ENCODE measurements at regions not wholly inside any gene's neighbourhood (a gene's known extent, or its start where the extent isn't known, plus 50 kb on each side); places are given as distances from the start of the nearest gene placed in this dataset.
"Not testable (repeated sequence)": the region's sequence is repeated elsewhere in the genome, so short reads cannot be mapped to it uniquely, and the experiment has no call there.

DNA sequence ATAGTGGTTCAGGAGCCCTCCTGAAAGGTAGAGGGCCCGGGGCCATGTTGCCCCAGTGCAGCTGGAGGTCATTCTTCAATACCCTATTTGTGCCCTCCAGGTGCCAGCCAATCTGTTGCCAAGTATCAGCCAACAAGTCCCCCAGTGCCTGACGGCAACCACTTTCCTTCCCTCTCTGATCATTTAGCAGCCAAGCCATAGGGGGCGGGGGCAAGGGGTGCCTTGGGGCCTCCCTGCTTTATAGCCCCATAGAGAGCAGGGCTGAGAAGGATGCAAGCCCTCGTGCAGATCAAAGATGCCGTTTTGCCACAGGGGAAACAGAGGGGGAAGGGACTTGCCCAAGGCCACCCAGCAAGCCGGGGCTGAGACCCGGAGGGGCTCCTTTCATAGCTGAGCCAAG is 149.0 kb upstream of the CHST15 start:
- in situ Hi-C loops (cut with HindIII; ENCODE audit: low pct_unique_long_range_greater_than_20kb, low sequenced_read_pairs), result no loop called here
- DNase-seq (ENCODE audit: low read depth), result no peak

DNA sequence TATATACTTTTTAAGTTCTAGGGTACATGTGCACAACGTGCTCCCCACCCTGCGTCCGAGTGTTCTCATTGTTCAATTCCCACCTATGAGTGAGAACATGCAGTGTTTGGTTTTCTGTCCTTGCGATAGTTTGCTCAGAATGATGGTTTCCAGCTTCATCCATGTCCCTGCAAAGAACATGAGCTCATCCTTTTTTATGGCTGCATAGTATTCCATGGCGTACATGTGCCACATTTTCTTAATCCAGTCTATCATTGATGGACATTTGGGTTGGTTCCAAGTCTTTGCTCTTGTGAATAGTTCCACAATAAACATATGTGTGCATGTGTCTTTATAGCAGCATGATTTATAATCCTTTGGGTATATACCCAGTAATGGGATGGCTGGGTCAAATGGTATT is 148.1 kb upstream of the CHST15 start:
- in situ Hi-C loops (cut with HindIII; ENCODE audit: low pct_unique_long_range_greater_than_20kb, low sequenced_read_pairs), result not testable (repeated sequence)

DNA sequence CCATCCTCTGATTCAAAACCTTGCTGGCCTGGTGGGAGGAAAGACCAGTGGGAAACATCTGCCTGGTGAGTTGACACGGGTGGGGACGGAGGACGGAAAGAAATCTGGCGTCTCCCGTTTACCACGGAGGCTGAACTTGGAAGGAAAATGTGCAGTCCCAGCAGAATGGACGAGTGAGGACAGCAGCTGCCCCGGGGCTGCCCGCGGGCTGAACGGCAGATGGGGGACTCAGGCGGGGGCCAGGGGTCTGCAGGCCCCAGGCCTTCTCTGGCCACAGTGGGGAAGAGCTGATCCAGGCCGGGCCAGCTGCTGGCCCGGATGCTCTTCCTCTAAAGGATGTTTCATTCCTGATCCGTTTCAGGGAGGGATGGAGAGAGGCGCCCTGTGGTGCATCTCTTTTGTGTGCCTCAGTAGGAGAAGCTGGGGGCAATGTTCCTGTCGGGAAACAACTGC is 147.5 kb upstream of the CHST15 start:
- no peak for DNase-seq (ENCODE audit: low read depth)
- in situ Hi-C loops (cut with HindIII; ENCODE audit: low pct_unique_long_range_greater_than_20kb, low sequenced_read_pairs), result no loop called here

More for the DNA sequence above, 148.1 kb upstream of the CHST15 start:
- DNase-seq (ENCODE audit: low read depth), result not testable (repeated sequence)

DNA sequence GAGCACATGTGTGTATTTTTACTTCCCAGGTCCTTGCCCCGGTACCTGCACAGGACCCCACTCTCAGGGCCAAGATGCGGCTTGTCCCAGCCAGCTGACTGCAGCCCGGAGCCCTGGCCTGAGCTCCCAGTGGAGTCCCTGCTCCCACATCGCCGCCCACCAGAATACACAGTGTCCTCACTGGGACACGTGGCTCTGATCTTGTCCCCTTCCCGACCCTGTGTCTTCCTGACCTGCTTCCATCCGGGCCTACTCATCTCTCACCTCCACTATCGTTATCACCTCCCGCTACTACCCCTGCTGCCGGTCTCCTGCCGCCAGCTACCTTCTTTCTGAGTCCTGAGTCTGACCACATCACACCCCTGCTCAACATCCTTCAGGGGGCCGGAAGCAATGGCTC is 146.3 kb upstream of the CHST15 start:
- in situ Hi-C loops (cut with HindIII; ENCODE audit: low pct_unique_long_range_greater_than_20kb, low sequenced_read_pairs), result no loop called here
- no peak for DNase-seq (ENCODE audit: low read depth)

DNA sequence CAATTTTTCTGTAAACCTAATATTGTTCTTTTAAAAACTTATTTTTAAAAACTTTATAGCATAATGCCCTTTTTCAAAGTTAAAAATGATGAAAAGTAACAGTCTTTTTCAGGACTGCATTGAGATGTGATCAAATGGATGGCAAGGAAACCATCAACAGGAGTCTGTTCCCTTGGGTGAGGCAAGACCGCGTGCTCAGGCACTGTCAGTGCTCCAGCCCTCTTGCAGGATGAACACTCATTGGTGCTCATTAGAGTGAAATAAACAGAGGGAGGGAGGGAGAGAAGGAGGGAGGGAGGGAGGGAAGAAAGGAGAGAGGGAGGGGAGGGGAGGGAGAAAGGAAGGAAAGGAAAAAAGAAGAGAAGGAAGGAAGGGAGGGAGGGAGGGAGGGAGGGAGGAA is 145.7 kb upstream of the CHST15 start:
- in situ Hi-C loops (cut with HindIII; ENCODE audit: low pct_unique_long_range_greater_than_20kb, low sequenced_read_pairs), result no loop called here
- no peak for DNase-seq (ENCODE audit: low read depth)

DNA sequence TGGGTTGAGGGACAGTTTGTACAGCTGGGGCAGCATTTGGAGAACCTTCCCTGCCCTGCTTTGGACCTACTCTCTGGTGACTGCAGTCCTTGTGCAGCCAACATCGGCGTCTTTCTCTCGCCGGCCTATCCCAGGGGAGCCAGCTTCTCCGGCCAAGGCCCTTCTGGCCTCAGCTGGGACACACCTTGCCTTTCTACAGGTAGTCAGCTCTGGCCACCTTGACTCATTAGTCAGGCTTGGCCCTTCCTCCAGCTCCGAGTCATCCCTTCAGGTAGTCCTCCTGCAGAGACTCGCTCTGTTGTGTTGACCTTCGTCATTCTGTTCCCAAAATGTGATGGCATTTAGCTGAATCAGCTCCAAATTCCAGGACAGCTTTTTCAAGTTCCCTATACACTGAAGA is 145.0 kb upstream of the CHST15 start:
- no peak for DNase-seq (ENCODE audit: low read depth)
- in situ Hi-C loops (cut with HindIII; ENCODE audit: low pct_unique_long_range_greater_than_20kb, low sequenced_read_pairs), result no loop called here

DNA sequence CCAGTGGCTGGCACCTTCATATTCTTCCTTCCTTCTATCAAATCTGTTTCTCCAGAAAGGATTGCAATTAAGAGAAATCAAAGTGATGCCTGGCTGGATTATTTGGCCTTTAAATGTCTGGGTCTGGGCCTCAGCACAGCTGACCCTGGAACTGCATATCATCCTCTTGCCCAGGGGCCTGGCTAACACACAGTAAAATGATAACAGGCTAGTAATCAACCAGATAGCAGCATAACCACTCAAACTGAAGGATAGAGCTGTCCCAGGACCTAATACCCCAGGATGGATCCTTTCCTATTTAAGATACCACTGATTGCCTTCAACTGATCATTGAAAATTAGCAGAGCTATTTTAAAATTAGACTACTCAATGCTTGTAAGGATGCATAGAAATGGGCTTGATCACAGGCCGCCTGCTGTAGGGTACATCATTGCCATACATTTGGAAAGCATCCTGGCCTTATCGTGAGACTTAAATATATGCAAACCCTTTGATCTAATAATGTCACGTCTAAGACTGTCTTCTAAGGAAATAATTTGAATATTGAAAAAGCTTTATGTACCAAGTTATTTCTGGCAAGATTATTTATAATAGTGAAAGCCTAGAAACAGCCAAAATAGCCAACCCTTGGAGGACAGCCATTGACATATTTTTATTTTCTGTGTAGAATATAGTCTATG is 144.0 kb upstream of the CHST15 start:
- in situ Hi-C loops (cut with HindIII; ENCODE audit: low pct_unique_long_range_greater_than_20kb, low sequenced_read_pairs), result no loop called here
- DNase-seq (ENCODE audit: low read depth), result no peak

DNA sequence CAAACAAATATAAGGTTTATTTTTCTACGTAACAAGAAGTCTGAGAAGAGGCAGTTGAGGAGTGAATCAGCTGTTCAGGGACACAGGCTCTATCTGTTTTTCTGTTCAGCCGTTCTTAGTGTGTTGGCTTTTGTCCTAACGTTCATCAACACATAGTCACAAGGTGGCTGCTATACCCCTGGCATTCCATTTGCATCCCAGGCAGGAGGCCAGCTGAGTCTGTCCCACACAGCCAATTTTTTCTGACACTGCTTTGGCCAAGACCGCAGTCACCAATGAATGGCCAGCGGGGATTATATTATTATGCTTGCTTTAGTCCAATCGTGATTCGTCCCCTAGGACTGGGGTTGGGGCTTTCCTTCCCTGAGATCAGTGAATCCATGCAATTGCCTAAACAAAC is 143.4 kb upstream of the CHST15 start:
- in situ Hi-C loops (cut with HindIII; ENCODE audit: low pct_unique_long_range_greater_than_20kb, low sequenced_read_pairs), result no loop called here

DNA sequence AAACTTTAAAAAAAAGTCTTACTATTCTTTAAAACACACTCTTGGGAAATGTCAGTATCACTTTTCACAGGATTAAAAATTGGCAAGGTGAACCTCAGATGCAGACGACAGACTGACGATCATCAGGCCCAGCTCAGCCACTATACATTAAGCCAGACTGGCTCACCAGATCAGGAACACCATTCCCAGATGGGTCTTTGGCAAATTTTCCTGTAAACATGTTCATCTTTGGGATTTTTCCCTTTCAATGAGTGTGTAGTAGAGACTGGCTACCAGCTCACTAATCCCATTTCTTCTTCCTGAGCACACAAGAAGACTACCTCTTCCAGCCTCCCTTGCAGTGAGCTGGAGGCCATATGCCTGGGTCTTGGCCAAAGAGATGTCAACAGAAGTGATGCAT is 142.7 kb upstream of the CHST15 start:
- in situ Hi-C loops (cut with HindIII; ENCODE audit: low pct_unique_long_range_greater_than_20kb, low sequenced_read_pairs), result no loop called here

More for the DNA sequence above, 143.4 kb upstream of the CHST15 start:
- no peak for DNase-seq (ENCODE audit: low read depth)

DNA sequence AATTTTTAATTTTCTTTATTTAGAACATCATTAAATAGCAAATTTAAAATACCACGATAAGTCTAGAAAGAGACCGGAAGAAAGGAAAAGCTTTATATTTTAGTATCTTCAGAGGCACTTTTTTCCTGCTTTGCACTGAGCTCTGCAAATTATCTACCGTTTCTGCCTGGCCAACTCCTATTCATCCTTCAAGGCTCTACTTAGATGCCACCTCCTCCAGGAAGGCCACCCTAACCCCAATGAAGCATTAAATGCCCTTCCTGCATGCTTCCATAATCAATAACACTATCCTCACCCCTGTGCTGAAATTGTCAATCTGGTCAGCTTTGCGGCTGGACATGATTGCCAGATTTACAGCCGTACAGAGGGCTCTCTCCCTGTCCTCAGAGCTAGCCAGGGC is 141.8 kb upstream of the CHST15 start:
- DNase-seq (ENCODE audit: low read depth), result no peak
- in situ Hi-C loops (cut with HindIII; ENCODE audit: low pct_unique_long_range_greater_than_20kb, low sequenced_read_pairs), result no loop called here

More for the DNA sequence above, 142.7 kb upstream of the CHST15 start:
- DNase-seq (ENCODE audit: low read depth), result no peak

DNA sequence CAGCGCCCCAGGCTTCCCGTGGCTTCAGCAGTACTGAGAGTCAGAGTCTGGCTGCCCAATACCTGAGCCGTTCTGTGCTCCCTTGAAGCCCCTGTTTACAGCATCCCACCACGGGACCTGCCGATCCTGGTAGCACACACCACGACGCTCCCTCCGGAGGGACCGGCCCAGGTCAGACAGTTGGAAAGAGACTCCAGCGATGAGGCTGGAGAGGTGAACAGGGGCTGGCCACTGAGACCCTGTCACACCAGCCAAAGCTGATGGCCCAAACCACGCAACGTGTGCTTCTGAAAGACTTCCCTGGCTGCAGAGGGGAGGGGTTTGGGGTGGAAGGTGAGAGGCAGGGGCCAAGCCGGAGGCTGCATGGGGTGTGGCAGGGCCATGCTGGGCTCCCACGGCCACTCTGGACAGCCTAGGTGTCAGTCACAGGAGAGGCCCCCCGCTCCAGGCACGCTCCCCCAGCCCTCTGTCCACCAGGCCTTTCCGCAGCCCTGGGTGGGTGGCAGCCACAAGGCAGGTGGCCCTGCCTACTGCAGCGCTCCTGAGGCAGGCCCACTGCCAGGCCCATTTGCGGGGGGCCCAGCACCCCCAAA is 140.2 kb upstream of the CHST15 start:
- no peak for DNase-seq (ENCODE audit: low read depth)
- in situ Hi-C loops (cut with HindIII; ENCODE audit: low pct_unique_long_range_greater_than_20kb, low sequenced_read_pairs), result no loop called here

DNA sequence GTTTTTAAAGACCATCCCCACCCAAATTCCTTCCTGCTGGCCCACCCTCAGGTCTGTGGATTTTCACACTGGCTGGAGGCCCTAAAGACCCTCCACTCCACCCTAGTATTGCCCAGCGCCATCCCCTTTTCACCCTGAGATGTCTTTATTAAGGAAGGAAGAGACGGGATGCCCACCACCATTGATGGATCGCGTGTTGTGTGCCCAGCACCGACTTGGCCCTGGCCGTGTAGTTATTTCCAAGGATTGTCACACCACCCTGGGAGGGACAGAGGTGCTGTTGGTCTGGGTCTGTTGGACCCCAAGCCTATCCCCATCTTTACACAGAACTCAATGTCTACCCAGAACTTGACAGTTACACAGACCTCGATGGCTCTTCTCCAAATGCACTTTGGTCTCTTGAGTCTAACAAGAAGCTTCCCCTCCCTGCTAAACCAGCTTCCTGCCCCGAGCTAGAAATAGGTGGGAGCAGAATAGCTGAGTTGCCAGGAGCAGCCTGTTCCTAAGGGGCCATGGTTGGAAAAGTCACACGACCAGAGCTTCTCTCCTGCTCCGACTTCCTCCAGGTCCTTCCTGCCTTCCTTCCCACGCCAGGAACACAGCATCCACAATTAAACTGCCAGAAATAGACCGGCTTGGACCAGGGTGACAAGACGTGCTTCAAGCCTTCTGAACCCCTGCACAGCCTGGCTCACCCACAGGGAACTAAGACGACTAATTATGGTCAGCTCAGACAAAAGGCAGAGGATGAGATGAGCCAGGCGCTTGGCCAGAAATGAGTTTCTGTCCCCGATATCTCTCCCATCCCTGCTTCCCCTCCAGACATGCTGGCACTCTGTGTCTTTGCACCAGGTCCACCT is 139.5 kb upstream of the CHST15 start:
- in situ Hi-C loops (cut with HindIII; ENCODE audit: low pct_unique_long_range_greater_than_20kb, low sequenced_read_pairs), result no loop called here

DNA sequence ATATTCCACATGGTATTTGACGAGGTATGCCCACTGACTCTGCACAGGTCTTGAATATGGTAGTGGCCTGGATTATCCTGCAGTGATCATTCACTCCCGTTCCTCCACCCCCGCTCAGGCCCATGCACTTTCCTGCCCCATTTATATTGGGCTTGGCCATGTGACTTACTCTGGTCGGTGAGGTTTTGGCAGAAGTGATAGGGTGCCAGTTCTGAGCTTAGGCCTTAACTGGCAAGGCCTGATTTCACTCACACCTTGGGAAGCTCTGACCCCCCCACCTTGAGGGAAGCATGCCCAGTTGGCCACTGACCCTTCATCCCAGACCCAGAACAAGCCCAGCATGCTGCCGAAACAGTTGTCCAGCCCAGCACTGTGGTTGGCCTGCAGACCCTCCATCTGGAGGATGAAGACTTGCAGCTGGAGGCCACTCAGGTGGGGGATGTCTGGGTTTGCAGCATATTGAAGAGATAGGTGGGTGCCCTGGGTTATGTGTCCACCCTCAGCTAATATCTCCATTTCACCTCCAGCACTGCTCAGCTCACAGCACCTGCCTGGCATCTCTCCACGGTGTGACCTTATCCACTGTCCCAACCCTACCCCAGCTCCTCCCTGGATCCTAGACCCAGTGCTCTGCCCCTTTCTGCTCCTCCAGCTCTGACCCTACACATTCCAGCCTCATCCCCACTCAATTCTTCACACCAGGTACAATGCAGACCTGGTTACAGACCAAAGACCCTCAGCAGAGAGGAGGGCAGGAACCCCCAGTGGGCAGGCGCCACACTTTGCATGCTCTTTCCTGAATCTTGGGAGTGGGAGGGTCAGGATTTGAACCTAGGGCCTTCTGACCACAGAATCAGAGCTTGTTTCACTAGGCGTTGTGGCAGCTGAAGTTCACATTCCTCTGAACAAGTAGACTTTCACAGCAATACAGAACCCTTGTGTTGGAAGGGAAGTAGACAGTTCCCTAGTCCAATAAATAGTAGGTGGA is 138.1 kb upstream of the CHST15 start:
- no peak for DNase-seq (ENCODE audit: low read depth)
- in situ Hi-C loops (cut with HindIII; ENCODE audit: low pct_unique_long_range_greater_than_20kb, low sequenced_read_pairs), result no loop called here

More for the DNA sequence above, 139.5 kb upstream of the CHST15 start:
- no peak for DNase-seq (ENCODE audit: low read depth)

DNA sequence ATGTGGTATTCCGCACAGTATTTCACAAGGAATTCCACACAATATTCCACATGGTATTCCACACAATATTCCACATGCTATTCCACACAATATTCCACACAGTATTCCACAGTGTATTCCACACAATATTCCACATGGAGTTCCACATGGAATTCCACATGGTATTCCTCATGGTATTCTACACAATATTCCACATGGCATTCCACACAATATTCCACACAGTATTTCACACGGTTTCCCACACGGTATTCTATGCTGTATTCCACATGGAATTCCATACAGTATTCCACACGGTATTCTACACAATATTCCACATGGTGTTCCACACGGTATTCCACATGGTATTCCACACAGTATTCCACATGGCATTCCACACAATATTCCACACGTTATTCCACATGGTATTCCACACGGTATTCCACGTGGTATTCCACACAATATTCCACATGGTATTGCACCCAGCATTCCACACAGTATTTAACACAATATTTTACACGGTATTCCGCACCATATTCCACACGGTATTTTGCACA is 137.3 kb upstream of the CHST15 start:
- in situ Hi-C loops (cut with HindIII; ENCODE audit: low pct_unique_long_range_greater_than_20kb, low sequenced_read_pairs), result no loop called here

DNA sequence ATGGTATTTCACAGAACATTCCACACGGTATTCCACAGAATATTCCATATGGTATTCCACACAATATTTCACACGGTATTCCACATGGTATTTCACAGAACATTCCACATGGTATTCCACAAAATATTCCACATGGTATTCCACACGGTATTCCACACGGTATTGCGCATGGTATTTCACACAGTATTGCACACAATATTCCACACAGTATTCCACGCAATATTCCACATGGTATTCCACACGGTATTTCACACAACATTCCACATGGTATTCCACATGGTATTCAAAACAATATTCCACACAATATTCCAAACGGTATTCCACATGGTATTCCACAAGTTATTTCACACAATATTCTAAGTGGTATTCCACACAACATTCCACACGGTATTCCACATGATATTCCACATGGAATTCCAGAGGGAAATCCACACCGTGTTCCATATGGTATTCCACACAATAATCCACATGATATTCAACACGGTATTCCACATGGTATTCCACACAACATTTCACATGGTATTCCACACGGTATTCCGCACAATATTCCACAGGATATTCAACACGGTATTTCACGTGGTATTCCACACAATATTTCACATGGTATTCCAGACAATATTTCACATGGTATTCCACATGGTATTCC is 136.7 kb upstream of the CHST15 start:
- in situ Hi-C loops (cut with HindIII; ENCODE audit: low pct_unique_long_range_greater_than_20kb, low sequenced_read_pairs), result no loop called here

More for the DNA sequence above, 137.3 kb upstream of the CHST15 start:
- DNase-seq (ENCODE audit: low read depth), result no peak

DNA sequence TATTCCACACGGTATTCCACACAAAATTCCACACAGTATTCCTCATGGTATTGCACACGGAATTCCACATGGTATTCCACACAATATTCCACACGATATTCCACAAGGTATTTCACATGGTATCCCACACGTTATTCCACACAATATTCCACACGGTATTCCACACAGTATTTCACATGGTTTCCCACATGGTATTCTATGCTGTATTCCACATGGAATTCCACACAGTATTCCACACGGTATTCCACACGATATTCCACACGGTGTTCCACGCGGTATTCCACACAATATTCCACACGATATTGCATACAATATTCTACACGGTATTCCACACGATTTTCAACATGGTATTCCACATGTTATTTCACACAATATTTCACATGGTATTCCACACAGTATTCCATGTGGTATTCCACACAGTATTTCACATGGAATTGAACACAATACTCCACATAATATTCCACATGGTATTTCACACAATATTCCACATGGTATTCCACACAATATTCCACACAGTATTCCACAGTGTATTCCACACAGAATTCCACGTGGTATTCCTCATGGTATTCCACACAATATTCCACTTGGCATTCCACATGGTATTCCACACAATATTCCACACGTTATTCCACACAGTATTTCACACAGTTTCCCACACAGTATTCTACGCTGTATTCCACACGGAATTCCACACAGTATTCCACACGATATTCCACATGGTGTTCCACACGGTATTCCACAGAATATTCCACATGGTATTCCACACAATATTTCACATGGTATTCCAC is 136.0 kb upstream of the CHST15 start:
- in situ Hi-C loops (cut with HindIII; ENCODE audit: low pct_unique_long_range_greater_than_20kb, low sequenced_read_pairs), result no loop called here
- DNase-seq (ENCODE audit: low read depth), result no peak

More for the DNA sequence above, 136.7 kb upstream of the CHST15 start:
- no peak for DNase-seq (ENCODE audit: low read depth)

DNA sequence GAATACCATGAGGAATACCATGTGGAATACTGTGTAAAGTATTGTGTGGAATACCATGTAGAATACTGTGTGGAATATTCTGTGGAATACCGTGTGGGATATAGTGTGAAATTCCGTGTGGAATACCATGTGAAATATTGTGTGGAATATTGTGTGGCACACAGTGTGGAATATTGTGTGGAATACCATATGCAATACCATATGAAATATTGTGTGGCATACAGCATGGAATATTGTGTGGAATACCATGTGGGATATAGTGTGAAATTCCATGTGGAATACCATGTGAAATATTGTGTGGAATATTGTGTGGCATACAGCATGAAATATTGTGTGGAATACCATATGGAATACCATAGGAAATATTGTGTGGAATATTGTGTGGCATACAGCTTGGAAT is 135.1 kb upstream of the CHST15 start:
- in situ Hi-C loops (cut with HindIII; ENCODE audit: low pct_unique_long_range_greater_than_20kb, low sequenced_read_pairs), result no loop called here
- DNase-seq (ENCODE audit: low read depth), result no peak
